Activated T-helper 2 cell treated with anti-CD3 and anti-CD28 coated beads, Interferon-gamma antibody, Interleukin-2, Interleukin-4, amounts not matched to agents 10 μg/mL and 5 μg/mL and 100 μg/mL, durations not matched to agents 14 hours and 24 hours and 36 hours (primary cell): ENCODE measurements at regions not wholly inside any gene's neighbourhood (a gene's known extent, or its start where the extent isn't known, plus 50 kb on each side); places are given as distances from the start of the nearest gene placed in this dataset.

Experiments
- DNase-seq: peaks from one replicate; pipeline ENCODE4 v3.0.0; 2021; ENCODE audit warnings: low spot score
- H3K27ac Mint-ChIP-seq: one replicate; pipeline ENCODE4 v1.8.0; 2021; ENCODE audit warnings: mixed read lengths
- H3K27me3 Mint-ChIP-seq: one replicate; pipeline ENCODE4 v1.8.0; 2021; ENCODE audit warnings: low read depth, mixed read lengths
- H3K36me3 Mint-ChIP-seq: one replicate; pipeline ENCODE4 v1.8.0; 2021; ENCODE audit warnings: low read depth, mixed read lengths
- H3K4me1 Mint-ChIP-seq: one replicate; pipeline ENCODE4 v1.8.0; 2021; ENCODE audit warnings: low read depth, mixed read lengths
- H3K4me3 Mint-ChIP-seq: one replicate; pipeline ENCODE4 v1.8.0; 2021; ENCODE audit warnings: low read depth, mild to moderate bottlenecking, moderate library complexity, mixed read lengths
- H3K9me3 Mint-ChIP-seq: one replicate; pipeline ENCODE4 v1.8.0; 2021; ENCODE audit warnings: mixed read lengths
- intact Hi-C: fragments of 100-400 bp; cut with micrococcal nuclease; formaldehyde crosslinking; loops from one replicate; pipeline ENCODE4 v1.15.1; 2023

GRCh38 chr14:42241101-42241500 lies 634.4 kb downstream of the LRFN5 start:
- intact Hi-C loops: no loop called here
- H3K27ac Mint-ChIP-seq: no peak overlapping the region

DNA sequence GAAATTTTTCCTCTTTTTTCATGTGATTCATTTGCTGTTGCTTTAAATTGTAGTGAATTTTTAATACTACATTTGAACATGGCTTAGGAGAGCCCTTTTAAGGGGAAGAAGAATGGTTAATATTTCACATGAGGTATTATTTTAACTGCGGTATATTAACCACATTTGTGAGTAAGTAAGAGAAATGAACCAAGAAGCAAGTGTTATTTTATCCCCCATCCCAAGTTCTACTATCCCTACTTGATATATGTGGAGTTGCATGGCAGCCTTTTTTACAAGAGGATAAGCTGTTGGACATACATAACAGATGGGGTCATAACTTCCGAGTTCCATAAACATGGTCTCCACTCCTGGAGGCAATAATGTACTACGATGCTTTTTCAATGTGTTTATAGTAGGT lies 623.3 kb downstream of the LRFN5 start:
- no peak overlapping the region for H3K4me3 Mint-ChIP-seq
- DNase-seq: no peak
- H3K9me3 Mint-ChIP-seq: peaks cover 26% of the 10 kb centered on the region
- H3K27ac Mint-ChIP-seq: no peak overlapping the region
- no peaks in the 10 kb centered on the region for H3K27me3 Mint-ChIP-seq
- no peaks in the 10 kb centered on the region for H3K4me1 Mint-ChIP-seq
- intact Hi-C loops: no loop called here
- no peaks in the 10 kb centered on the region for H3K36me3 Mint-ChIP-seq

More at GRCh38 chr14:42241101-42241500, 634.4 kb downstream of the LRFN5 start:
- Mint-ChIP-seq H3K36me3 (no peaks in the 10 kb centered on the region), H3K27me3 (no peaks in the 10 kb centered on the region), H3K4me1 (no peaks in the 10 kb centered on the region), H3K9me3 (peaks cover 45% of the 10 kb centered on the region), H3K4me3 (no peak overlapping the region)
- DNase-seq: no peak

- Mint-ChIP-seq H3K27me3 (no peaks in the 10 kb centered on the region), H3K27ac (no peak overlapping the region), H3K4me1 (no peaks in the 10 kb centered on the region), H3K4me3 (no peak overlapping the region), H3K9me3 (peaks cover 26% of the 10 kb centered on the region), H3K36me3 (no peaks in the 10 kb centered on the region)
- intact Hi-C loops: no loop called here
- no peak for DNase-seq
Observed at GRCh38 chr14:42229294-42229693, 622.6 kb downstream of the LRFN5 start.

GRCh38 chr14:42228611-42229010 lies 621.9 kb downstream of the LRFN5 start:
- DNase-seq: no peak
- H3K36me3 Mint-ChIP-seq: no peaks in the 10 kb centered on the region
- H3K27me3 Mint-ChIP-seq: no peaks in the 10 kb centered on the region
- H3K4me1 Mint-ChIP-seq: no peaks in the 10 kb centered on the region
- no peak overlapping the region for H3K4me3 Mint-ChIP-seq
- intact Hi-C loops: no loop called here
- H3K9me3 Mint-ChIP-seq: peaks cover 26% of the 10 kb centered on the region
- H3K27ac Mint-ChIP-seq: no peak overlapping the region

DNA sequence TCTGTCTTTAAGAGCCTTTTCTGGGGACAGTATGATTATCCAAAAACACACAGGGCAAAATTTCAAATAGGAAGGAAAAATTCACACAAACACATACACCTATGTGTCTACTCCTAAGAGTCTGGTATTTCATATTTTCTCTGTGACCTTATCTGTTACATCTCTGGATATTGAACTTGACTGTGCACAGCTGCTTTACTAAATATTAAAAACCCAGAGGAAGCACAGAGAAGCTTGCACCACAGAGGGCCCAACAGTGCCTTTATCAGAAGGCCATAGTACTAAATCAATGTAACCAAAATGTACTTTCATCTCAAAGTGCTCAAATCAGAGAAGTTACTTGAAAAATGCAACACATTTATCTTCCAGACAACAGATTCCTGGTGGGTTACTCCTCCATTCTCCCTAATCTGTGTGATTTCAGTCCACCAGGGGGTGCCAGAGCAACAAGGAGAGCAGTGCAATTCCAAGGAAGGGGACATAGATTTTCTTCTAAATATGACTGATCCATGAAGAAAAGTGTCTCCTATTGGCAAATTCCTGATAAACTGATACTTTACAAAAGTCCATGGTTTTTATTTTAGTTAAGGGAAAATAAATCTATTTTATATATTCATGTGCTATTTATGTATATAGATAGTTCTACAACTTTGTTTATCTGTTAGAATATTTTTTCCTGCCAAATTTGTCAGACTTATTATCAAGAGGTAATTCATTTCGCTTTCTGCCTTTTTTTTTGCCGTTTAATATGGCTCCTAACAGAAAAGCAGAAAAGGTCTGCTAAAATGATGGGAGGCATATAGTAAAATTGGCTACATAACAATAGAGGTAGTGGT lies 617.6 kb downstream of the LRFN5 start:
- DNase-seq: no peak
- Mint-ChIP-seq H3K4me1 (no peaks in the 10 kb centered on the region), H3K27me3 (no peaks in the 10 kb centered on the region), H3K9me3 (peaks cover 21% of the 10 kb centered on the region), H3K27ac (no peak overlapping the region), H3K36me3 (no peaks in the 10 kb centered on the region), H3K4me3 (no peak overlapping the region)
- intact Hi-C loops: no loop called here

DNA sequence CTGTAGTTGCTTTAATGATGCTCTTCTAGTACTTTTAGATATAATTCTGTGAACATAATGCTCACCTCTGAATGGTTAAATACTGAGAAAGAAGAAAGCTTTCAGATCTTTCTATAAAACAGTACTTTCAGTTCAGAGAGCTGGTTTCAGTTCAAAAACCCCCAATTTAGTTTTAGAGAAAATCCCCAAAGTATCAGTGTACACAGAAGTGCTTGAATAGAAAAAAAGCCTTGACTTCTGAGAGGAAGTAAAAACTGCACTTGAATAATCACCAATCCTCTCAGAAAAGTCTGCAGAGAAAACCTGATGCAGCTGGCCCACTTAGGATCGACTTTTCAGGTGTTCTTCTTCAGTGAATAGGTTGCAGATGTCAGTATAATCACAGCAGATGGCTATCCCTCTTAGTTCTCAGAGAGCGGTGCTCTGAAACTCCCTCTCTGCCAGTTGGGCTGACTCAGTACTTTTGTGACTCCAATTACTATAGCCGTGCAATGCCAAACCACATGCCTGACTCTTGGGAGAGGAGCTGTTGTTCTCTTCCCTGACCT lies 616.3 kb downstream of the LRFN5 start:
- H3K4me3 Mint-ChIP-seq: no peak overlapping the region
- intact Hi-C loops: no loop called here
- DNase-seq: no peak

GRCh38 chr14:42214981-42215491 lies 608.4 kb downstream of the LRFN5 start:
- Mint-ChIP-seq H3K36me3 (no peaks in the 10 kb centered on the region), H3K4me3 (no peak overlapping the region), H3K4me1 (no peaks in the 10 kb centered on the region)

More for the DNA sequence above, 616.3 kb downstream of the LRFN5 start:
- peaks cover 21% of the 10 kb centered on the region for H3K9me3 Mint-ChIP-seq
- no peaks in the 10 kb centered on the region for H3K27me3 Mint-ChIP-seq
- no peaks in the 10 kb centered on the region for H3K4me1 Mint-ChIP-seq
- no peaks in the 10 kb centered on the region for H3K36me3 Mint-ChIP-seq
- H3K27ac Mint-ChIP-seq: no peak overlapping the region

DNA sequence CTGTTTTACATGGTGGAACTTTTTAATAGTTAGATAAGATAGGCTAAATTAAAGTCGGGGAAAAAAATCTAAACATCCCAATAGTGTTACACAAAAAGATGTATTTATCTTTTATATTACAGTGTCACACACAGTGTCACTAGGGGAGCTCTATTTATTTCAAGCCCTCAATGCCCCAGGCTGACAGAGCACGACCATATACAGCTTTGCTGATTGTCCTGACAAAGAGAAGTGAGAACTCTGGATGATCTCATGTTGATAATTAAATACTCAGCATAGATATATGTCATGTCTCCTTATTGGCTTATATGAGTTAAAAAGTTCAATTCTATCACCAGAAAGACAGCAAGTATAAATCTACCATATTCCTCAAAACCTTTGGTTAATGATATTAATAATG lies 594.3 kb downstream of the LRFN5 start:
- Mint-ChIP-seq H3K27ac (no peak overlapping the region), H3K27me3 (no peaks in the 10 kb centered on the region), H3K9me3 (peaks cover 19% of the 10 kb centered on the region), H3K36me3 (no peaks in the 10 kb centered on the region), H3K4me3 (no peak overlapping the region), H3K4me1 (no peaks in the 10 kb centered on the region)
- no peak for DNase-seq
- intact Hi-C loops: no loop called here

More at GRCh38 chr14:42214981-42215491, 608.4 kb downstream of the LRFN5 start:
- H3K27ac Mint-ChIP-seq: no peak overlapping the region
- no peak for DNase-seq
- intact Hi-C loops: no loop called here
- H3K27me3 Mint-ChIP-seq: no peaks in the 10 kb centered on the region
- peaks cover 11% of the 10 kb centered on the region for H3K9me3 Mint-ChIP-seq

DNA sequence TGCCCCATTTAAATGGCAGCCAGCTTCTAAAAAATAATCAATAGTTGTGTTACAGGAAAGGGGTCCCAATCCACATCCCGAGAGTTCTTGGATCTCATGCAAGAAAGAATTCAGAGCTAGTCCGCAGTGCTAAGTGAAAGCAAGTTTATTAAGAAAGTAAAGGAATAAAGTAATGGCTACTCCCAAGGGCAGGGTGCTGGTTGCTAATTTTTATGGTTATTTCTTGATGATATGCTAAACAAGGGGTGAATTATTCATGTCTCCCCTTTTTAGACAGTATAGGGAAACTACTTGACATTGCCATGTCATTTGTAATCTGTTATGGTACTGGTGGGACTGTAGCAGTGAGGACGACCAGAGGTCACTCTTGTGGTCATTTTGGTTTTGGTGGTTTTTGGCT lies 591.3 kb downstream of the LRFN5 start:
- DNase-seq: no peak
- Mint-ChIP-seq H3K27ac (no peak overlapping the region), H3K9me3 (peaks cover 22% of the 10 kb centered on the region), H3K4me3 (no peak overlapping the region), H3K4me1 (no peaks in the 10 kb centered on the region), H3K36me3 (no peaks in the 10 kb centered on the region), H3K27me3 (no peaks in the 10 kb centered on the region)
- intact Hi-C loops: no loop called here

- Mint-ChIP-seq H3K27ac (no peak overlapping the region), H3K9me3 (peaks cover 43% of the 10 kb centered on the region)
Observed at GRCh38 chr14:42192738-42193653, 586.3 kb downstream of the LRFN5 start.

DNA sequence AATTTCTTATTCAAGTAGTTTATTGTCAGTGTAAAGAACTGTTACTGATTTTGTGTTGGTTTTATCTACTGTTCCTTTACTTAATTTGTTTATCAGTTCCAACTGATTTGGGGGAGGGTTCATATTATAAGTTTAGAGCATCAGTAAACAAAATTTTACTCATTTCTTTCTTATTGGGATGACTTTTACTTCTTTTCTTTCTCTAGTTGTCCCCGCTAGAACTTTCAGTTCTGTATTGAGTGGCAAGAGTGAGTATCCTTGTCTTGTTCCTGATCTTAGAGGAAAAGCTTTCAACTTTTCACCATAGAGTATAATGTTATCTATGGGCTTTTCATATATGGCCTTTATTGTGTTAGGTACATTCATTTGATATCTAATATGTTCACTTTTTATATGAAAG lies 584.1 kb downstream of the LRFN5 start:
- peaks cover 50% of the 10 kb centered on the region for H3K9me3 Mint-ChIP-seq
- intact Hi-C loops: no loop called here
- no peaks in the 10 kb centered on the region for H3K36me3 Mint-ChIP-seq
- no peak overlapping the region for H3K27ac Mint-ChIP-seq
- H3K4me1 Mint-ChIP-seq: no peaks in the 10 kb centered on the region
- no peak for DNase-seq
- H3K27me3 Mint-ChIP-seq: no peaks in the 10 kb centered on the region
- no peak overlapping the region for H3K4me3 Mint-ChIP-seq

More at GRCh38 chr14:42192738-42193653, 586.3 kb downstream of the LRFN5 start:
- intact Hi-C loops: no loop called here
- no peaks in the 10 kb centered on the region for H3K4me1 Mint-ChIP-seq
- H3K27me3 Mint-ChIP-seq: no peaks in the 10 kb centered on the region
- no peak overlapping the region for H3K4me3 Mint-ChIP-seq
- DNase-seq: no peak
- H3K36me3 Mint-ChIP-seq: no peaks in the 10 kb centered on the region

- no peak overlapping the region for H3K27ac Mint-ChIP-seq
- no peak overlapping the region for H3K4me3 Mint-ChIP-seq
- H3K9me3 Mint-ChIP-seq: peaks cover 45% of the 10 kb centered on the region
- intact Hi-C loops: no loop called here
- no peaks in the 10 kb centered on the region for H3K27me3 Mint-ChIP-seq
- no peaks in the 10 kb centered on the region for H3K36me3 Mint-ChIP-seq
- no peak for DNase-seq
- no peaks in the 10 kb centered on the region for H3K4me1 Mint-ChIP-seq
Observed at GRCh38 chr14:42187846-42188245, 581.2 kb downstream of the LRFN5 start.
